ENCODE measurements at regions not wholly inside any gene's neighbourhood (a gene's known extent, or its start where the extent isn't known, plus 50 kb on each side); places are given as distances from the start of the nearest gene placed in this dataset.

DNA sequence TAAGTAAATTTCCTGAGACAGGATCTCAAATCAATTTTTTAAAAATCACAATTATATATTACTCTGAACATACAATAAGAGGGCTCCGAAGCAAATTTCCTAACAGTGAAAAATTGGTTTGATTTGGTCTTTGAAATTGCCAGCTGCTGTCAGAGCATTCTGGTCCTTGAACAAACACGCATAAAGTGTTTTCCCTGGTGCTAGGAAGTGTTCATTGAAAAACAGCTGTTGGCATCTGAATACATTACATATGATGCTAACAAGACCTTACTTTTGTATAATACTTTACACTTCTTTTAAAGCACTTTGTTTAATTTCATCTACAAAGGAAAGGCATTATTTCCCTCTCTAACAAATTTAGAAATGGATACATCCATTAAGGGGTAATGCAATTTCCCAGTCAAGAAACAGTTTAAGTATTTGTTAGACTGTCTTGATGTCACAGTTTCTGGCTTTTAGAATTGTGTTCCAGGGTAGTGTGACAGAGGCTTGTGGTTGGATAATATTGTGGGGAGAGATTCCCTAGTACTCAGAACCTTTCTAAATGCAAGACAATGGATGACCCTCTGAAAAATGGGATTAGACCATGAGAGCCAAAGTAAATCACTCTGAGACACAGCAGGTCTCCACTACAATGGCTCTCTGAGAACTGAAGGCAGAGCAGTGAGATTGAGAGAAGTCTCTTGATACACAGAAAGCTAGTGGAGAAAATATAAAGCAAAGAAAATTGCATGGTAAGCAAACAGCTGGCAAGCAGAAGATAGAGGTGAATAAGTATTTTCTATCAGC is 299.0 kb downstream of the TRIB2 start:
- DNase-seq = no peak

DNA sequence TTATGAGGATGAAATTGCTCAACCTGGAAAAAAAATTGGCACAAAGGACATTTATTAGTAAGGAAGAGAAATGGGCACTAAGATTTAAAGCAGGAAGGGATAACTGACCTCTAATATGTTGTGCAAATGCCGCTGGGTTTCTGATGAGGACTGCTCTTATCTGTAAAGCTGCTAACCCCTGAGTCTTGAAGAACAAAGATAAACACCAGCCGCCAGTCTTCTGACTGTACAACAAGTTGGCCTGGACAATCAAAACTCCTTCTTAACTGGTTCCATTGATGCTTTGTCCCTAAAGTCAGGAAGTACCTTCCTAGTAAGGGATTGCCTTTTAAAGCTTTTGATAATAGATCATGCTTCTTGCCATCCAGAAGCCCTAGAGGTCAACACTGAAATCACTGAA is 301.8 kb downstream of the TRIB2 start:
- DNase-seq = no peak

DNA sequence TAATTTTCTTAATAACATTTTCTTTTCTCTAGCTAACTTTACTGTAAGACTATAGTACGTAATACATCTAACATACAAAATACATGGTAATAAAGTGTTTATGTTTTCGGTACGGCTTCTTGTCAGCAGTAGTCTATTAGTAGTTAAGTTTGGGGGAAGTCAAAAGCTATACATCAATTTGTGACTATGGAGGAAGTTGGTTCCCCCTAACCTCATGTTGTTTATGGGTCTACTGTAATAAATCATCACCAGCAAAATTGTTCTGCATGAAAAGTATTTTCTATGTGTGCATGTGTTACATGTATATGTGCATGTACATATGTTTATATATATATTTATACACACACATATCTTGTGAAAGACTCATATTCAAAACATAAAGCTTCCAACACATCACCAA is 303.0 kb downstream of the TRIB2 start:
- no peak for DNase-seq

DNA sequence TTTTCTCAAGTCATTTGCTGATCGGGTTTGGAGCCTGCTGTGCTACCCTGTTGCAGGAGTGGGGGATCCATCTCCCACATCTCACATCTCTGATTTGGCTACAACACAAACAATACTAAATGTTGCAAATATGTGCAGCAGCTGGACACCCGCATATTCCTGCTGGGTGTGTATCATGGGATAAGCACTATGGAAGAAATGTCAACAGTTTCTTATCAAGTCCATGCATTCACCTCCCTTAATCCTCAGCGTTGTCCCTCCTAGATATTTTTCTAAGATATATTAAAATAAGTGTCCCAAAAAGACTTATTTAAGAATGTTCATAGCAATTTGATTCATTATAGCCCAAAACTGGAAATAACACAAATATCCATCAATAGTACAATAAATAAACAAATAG is 303.7 kb downstream of the TRIB2 start:
- DNase-seq = no peak

DNA sequence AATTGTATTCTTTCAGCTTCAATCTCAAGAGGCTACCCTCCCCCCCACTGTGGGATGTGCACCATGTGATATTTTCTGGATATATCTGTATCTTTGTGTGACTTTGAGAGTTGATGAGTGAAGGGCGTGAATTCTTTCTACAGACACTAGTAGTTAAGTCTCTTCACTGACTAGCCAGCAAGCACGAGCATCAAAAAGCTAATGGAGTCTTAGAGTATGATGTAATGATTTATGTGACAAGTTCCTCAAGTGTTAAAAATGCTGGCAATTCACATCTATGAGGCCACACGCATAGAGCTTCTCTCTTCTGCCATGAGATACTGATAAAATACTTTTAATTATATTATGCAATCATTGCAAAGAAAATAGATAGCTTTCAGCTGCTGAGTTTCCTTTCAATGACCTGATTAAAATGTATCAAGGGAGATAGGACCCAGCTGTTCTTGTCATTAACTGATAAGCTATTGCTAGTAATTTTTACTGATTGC is 304.8 kb downstream of the TRIB2 start:
- no peak for DNase-seq

DNA sequence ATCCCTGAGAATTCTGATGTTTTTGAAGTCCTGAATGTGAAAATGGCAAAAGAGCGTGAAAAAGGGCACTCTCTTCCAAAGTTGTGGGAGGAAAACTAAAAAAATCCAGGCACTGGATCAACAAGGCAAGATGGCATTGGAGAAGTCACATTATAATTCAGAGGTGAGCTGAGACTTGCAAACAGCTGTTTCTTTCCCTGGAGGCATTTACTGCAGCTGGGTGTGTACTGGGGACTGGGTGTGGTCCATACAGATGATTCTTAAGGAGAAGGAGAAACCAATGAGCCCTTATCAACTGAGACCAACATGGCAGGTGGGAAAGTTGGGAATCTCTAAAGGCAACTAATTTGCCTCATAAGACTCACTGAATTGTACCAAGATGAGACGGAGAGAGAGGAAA is 313.9 kb downstream of the TRIB2 start:
- no peak for DNase-seq

DNA sequence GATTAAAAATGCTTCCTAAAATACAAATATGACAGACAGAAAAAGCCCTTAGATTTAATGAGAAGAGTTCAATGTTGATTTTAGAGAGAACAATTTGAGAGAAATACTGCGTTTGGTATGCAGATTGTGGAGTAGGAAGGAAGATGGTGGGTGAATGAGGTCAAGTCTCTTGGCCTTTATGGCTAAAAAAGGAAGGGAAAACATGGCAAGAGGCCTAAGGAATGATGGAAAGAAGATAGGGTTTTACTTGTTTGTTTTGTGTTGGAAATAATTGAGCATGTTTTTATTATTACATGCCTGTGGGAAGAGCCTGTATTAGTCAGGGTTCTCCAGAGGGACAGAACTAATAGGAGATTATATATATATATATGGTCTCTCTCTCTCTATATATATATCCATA is 318.1 kb downstream of the TRIB2 start:
- no peak for DNase-seq

DNA sequence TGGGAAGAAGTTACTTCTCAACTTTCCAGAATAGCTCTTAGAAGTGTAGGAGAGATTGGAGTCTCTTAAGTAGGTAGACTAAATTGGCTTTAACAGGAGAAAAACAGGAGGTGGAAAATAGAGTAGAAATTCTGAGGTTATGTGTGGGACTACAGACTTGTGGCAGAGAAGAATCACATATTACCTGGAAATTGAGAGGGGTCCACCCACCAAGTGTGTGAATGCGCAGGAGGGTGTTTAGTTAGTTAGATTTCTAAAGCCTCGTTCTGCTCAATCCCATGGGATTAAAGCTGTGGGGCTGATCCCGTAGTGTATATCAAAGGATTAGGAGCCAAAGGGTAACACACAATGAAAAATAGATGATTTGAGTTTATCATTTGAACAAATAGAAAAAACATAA is 319.1 kb downstream of the TRIB2 start:
- DNase-seq = no peak

DNA sequence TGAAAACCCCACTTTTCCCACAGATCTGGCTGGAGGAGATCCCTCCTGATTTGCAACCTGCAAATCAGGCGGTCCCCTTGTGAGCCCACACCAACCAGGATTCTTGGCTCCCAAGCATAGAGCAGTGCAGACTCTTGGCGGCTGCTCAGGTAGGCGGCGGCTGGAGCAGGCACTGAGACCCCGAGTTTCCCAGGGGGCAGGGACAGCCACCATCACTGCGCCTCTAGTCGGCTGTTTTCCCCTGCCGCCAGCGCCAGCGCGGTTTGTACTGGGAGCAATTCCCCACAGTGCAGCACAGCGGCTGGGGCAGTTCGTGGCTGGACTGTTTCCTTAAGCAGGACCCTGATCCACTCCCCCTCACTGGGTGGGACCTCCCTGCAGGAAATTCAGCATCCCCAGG is 323.3 kb downstream of the TRIB2 start:
- no peak for DNase-seq

DNA sequence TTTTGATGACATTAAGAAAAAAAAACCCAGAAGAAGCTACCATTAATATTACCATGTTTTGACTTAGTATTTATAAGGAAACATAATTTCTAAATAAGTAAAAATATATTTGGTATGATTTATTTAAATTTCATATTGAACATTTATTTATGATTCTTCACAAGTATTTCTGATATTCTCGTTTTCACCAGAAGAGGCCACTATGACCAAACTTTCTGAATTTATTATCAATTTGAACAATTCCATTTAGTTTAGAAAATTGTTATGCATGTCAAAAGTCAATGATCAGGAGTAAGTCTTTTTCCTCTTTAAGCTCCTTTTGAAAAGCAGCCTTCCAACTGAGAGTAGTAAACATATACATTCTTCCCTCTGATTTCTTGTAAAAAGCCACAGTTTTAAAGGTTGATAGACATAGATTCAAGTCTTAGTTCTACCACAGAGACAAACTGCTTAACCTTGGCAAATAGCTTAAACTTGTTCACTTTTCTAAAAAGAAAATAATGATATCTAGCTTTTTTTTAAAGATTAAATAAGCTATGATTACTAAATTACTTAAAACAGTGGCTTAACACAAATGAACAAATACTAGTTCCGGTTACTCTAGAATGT is 329.9 kb downstream of the TRIB2 start:
- DNase-seq = no peak

DNA sequence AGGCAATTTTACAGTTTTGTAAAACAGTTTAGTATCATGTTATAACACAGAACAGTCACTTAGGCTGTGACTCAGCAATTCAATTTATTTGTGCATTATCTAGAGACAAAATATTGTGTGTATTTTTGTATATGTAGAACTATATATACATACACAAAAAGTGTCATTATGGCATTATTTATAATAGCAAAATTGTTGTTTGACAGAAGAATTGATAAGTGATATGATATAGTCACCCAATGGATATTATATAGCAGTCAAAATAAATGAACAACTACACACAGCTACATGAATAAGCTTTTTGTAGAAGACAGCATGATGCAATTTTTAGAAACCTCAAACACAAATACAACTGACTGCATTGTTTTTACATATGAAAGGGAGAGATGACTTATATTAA is 334.0 kb downstream of the TRIB2 start:
- DNase-seq = no peak

DNA sequence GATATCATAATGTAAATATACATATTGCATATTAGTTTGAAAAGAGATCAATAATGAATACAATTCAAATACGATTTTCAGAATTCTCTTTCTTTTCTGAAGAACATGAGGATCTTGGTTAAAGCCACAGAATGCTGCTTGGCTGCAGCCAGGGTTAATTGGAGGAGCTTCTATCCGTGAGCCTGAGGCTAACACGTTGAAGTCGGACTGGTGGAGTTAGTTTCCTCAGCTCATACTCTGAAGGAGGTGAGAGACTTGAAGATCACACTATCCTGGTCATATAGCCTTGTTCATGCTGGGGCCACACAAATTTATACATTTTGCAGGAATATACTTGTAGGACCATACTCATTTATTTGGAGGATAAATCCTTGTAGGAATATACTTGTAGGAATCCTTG is 335.8 kb downstream of the TRIB2 start:
- no peak for DNase-seq

DNA sequence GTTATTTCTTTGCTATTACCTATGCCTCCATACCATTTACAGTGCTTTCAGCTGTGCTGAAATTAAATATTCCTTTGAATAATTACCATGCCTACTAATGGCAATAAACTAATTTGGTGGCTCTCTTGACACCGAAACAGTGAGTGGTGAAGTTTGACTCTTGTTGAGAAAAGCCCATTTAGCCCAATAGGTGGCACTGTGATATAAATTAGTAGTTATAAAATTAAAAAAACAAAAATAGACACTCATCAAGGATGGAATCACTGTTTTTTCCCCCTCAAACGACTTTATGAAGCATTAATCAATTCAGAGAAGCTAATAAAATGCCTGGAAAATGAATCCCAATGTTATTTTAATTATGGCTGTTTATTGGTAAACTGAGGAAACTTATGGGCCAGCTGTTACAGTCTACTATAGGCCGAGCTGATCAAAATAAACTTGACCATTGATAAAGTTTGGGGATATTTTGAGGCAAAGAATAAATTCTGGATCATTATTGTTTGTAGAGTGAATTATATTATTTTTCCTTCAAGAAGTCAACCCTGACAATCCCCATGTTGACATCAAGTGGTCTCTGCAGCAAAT is 339.6 kb downstream of the TRIB2 start:
- DNase-seq = no peak

DNA sequence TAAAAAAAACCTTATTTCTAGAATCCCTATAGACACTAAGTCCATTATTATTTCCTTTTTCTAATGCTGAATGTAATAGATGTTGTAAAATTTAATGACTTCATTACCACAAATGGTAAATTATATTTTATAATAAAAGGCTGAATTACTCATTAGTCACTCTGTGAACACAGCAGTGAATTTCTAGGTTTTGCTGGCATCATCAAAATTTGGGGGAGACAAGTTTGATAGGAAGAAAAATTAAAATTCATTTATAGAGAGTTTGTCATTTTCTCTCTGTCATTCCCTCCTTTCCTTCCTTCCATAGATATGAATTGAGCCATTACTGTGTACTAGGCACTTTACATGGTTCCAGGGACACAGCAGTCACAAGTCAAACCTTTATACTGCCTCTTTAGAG is 340.9 kb downstream of the TRIB2 start:
- DNase-seq = no peak

DNA sequence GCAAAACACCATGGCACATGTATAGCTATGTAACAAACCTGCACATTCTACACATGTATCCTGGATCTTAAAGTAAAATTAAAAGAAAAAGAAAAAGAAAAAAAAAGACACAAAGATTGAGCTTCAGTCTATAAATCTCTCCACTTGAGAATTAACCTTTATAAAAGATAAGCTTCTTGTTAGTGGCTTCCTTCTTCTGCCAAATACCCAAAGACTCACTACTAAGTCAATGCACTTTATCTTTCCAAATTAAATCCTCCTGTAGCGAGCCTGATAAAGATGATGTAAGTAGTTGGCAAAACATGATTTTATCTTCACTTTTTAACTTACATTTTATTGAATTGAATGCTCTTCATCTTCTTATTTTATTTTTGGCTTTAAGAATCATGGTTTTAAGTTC is 349.9 kb downstream of the TRIB2 start:
- DNase-seq = no peak

DNA sequence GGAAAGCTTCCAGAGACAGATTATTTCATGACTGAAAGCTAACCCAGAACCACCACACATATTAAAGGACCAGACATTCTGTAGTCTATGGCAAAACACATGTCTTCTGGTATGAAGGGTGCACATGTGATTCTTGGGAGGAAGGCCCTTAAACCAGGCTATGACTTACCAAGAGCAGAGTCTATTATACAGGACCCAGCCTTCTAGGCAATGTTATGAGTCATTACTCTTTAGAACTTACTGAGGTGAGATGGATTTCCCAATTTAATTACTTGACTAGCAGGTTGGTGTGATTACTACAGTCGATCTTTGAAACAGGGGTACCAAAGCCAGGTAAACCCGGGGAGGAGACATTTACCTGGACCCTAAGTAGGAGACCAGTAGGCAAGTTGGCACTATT is 350.8 kb downstream of the TRIB2 start:
- no peak for DNase-seq

DNA sequence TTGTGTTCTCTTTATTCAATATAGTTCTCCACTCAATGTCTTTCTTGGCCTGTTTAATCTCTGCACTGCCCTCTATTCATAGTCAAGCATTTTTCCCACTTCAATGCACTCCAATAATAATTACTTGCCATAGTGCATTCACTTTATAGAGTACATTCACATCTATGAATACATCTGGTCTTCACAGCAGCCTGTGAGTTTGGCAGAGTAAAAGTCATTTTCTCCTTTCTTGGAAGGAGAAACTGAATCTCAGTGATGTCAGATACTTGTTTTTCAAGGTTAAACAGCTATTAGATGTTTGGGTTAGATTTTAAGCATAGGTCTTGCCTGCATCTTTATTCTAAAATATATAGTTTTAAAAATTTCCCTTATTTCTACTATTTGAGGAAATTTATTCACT is 373.2 kb downstream of the TRIB2 start:
- DNase-seq = no peak

DNA sequence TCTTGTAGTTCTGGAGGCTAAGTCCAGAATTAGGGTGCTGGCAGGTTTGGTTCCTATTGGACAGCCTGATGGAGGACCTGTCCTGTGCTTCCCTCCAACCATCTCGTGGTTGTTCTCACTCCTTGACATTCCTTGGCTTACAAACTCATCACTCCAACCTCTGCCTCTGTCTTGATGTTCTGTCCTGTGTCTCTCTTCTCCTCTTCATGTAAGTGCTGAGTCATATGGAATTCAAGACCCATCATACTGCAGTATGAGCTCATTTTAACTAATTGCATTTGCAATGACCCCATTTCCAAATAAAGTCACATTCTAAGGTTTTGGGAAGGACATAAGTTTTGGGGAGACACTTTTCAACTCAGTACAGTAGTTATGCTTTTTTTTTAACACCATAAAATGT is 374.7 kb downstream of the TRIB2 start:
- DNase-seq = no peak

DNA sequence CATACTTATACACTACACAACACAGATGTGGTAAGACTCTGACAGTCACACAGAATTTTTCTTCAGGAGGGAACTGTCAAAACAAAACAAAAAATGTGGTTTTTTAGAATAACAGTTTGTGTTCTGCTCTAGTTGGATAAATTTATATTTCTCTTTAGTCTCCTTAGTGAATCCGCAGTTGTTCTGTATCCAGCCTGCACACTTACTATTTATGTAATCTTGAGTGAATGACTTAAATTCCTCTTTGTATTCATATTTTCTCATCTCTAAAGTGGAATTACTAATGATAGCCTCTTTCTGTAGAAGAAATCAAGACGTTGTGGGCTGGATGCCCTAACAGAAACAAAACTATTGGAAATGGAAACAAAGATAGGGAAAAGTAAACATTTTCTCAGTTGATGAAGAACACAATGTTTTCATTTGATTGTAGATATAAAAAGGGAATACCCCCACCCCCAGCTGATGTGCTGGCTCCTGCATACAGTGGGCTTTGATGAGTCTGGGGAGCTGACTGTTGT is 375.2 kb downstream of the TRIB2 start:
- DNase-seq = no peak

DNA sequence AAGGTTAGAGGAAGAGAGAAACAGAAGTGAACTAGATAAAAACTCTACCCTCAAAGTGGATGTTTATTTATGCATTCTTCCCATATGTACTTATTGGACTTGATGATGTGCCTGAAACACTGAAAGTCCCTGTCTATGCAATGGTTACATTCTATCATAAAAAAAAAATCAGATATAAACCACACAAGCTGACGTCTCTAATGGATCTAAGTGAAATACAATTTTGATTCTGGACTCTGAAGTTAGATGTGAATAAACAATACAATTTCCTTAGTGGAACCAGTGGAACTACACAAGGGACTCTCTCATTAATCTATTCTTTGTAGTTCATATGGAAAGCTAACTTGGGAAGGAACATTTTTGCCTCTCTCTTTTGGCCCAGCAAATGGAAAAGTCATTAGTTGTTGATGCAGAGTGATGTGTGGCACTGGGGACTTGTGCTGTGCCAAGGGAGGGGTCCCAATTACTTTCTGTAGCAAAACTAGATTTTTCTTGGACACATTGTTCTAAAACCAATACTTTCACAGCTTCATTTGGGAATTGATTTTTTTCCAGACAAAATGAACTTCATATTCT is 376.8 kb downstream of the TRIB2 start:
- DNase-seq = peak; percentile 65

DNA sequence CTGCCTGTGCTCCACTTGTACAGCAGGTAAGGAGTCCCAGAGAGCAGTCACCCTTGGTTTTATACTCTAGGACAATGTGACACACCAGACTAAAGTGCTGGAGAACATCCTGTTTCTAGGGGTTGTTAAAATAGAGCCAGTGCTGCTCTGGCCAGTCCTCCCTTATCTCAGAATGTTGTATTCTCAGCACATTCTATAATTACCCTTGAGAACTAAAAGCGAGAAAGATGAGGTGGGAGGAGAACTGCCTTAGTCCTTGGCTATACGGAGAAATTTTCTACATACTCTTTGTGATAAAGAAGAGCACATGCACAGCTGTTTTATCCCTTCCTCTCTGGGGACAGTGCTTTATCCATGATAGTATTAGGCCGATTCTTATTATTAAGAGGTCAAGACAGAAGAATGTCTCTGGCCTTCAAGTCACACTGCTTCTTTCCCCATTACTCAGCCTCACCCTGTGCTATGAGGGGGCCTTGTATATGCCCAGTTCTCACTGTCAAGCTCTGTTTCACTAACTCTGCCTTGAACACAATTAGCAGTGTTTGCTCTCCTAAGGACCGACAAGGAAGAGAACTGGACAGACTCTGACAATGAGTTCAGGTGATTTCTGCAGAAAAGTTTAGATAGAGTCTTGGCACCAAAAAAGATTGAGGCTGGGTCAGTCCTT is 385.8 kb downstream of the TRIB2 start:
- DNase-seq = no peak

DNA sequence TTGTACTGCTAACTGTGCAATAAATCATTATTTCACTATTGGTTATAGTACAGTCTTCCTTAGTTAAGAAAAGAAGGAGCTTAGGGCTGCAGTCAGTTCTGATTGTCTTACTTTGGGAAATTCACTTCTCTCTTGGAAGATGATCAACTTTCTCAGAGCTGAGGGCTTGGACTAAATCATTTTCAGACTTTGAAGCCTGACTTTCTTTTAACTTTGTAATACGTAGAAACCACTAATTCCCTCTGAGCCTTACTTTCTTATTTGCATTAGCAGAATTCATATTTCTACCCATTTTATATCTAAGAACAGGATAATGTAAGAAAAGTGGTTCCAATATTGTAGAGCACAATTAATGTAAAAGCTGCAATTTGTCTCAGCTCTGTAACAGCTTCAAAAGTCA is 386.4 kb downstream of the TRIB2 start:
- DNase-seq = no peak

DNA sequence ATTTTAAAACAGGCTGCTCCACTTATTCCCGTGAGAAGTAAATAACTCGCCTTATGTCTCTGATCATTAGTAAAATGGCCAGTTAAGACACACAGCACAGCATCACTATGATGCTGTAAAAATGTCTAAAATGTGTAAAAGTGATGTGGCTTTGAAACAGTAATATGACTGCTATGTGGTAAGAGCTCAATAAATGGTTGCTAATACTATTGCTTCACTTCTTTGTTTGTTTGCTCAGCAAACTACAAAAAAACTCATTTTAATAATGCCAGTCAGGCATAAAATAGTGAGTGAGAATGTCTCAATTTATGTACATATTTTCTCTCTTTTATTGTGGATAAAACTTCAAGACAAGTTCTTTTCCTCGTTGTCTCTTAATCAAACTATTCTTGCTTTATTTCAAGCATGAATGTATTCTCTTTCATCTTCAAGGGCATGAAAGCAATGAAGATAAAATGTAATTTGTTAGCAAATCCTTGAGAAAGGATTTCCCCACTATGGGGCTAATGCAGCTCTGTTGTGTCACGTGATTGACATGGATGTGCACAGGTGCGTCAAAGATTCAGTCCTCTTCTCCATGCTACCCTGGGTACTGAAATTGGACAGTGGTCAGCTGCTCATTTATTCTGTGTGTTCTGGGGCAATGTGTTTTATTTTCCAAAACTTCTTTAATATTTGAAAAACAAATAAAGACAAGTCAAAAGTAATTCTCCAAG is 387.2 kb downstream of the TRIB2 start:
- no peak for DNase-seq
